Fibroblast of lung (primary cell): ENCODE measurements at regions not wholly inside any gene's neighbourhood (a gene's known extent, or its start where the extent isn't known, plus 50 kb on each side); places are given as distances from the start of the nearest gene placed in this dataset.

Experiments
- DNase-seq, 2 donors: peaks; one replicate each; pipeline versions ENCODE4 v3.0.0 to v3.0.0-alpha.2; 2010; ENCODE audit warnings: low read depth in 2 of 2
- H2AFZ ChIP-seq: 2 replicates; pipeline ENCODE4 v1.5.1; 2012; ENCODE audit warnings: low read length, control low read depth, inconsistent platforms
- H3K27ac ChIP-seq: 2 replicates; pipeline ENCODE4 v1.5.1; 2011; ENCODE audit warnings: low read length, control low read depth; ENCODE audit not compliant: insufficient read depth
- H3K27me3 ChIP-seq: 2 replicates; pipeline ENCODE4 v1.5.1; 2011; ENCODE audit warnings: mild to moderate bottlenecking, low read length; ENCODE audit not compliant: control insufficient read depth, insufficient read depth
- H3K36me3 ChIP-seq: 2 replicates; pipeline ENCODE4 v1.5.1; 2011; ENCODE audit warnings: low read length; ENCODE audit not compliant: control insufficient read depth, insufficient read depth
- H3K4me1 ChIP-seq: 2 replicates; pipeline ENCODE4 v1.5.1; 2011; ENCODE audit warnings: low read length; ENCODE audit not compliant: control insufficient read depth, insufficient read depth; ENCODE audit errors: extremely low read depth
- H3K4me2 ChIP-seq: 2 replicates; pipeline ENCODE4 v1.5.1; 2011; ENCODE audit warnings: low read length, control low read depth; ENCODE audit not compliant: insufficient read depth; ENCODE audit errors: extremely low read depth
- H3K4me3 ChIP-seq, 4 experiments: fragments of 200-600 bp in 1 of 4; sonication (generic) in 1 of 4; replicated peaks in 1 of 4; 2 replicates each; pipeline ENCODE4 v1.5.1; 2011 to 2016; ENCODE audit warnings: low read length in 4 of 4, low read depth in 3 of 4, mild to moderate bottlenecking in 3 of 4, control low read depth in 2 of 4, inconsistent platforms in 1 of 4, mixed read lengths in 1 of 4; ENCODE audit not compliant: insufficient read depth in 1 of 4; ENCODE audit errors: control extremely low read depth in 1 of 4
- H3K79me2 ChIP-seq: 2 replicates; pipeline ENCODE4 v1.5.1; 2012; ENCODE audit warnings: mild to moderate bottlenecking, low read length, inconsistent platforms; ENCODE audit not compliant: control insufficient read depth, insufficient read depth
- H3K9ac ChIP-seq: 2 replicates; pipeline ENCODE4 v1.5.1; 2011; ENCODE audit warnings: mild to moderate bottlenecking, low read length, control low read depth; ENCODE audit not compliant: insufficient read depth
- H3K9me3 ChIP-seq: 2 replicates; pipeline ENCODE4 v1.5.1; 2012; ENCODE audit warnings: low read depth, low read length; ENCODE audit not compliant: control insufficient read depth, insufficient read depth
- H4K20me1 ChIP-seq: 2 replicates; pipeline ENCODE4 v1.5.1; 2011; ENCODE audit warnings: low read length; ENCODE audit not compliant: control insufficient read depth, insufficient read depth; ENCODE audit errors: extremely low read depth
- EZH2 ChIP-seq: IDR thresholded peaks from 2 replicates; pipeline ENCODE4 v1.5.1; 2012; ENCODE audit warnings: low read length, control low read depth, mild to moderate bottlenecking; ENCODE audit errors: missing control alignments
- TF ChIP-seq, protein P1 (sequence below), 2 donors: IDR thresholded peaks in 1 of 2; conservative IDR thresholded peaks in 1 of 2; 1 replicate in 1 of 2; 2 replicates in 1 of 2; pipeline ENCODE4 v1.5.1; 2011 to 2012; ENCODE audit warnings: low read length in 2 of 2, control low read depth in 1 of 2, inconsistent platforms in 1 of 2, low read depth in 1 of 2, mild to moderate bottlenecking in 1 of 2

GRCh38 chr4:186920992-186921391, 197.3 kb upstream of the FAT1 start:
- Histone ChIP-seq H4K20me1 (no peaks in the 10 kb centered on the region), H3K9me3 (no peaks in the 10 kb centered on the region), H2AFZ (peak overlapping the region; percentile 19), H3K4me2 (no peak overlapping the region), H3K4me1 (peaks cover 6% of the 10 kb centered on the region), H3K9ac (no peak overlapping the region), H3K27ac (peak overlapping the region; percentile 66), H3K36me3 (no peaks in the 10 kb centered on the region), H3K4me3 (no peak overlapping the region), H3K27me3 (no peaks in the 10 kb centered on the region), H3K79me2 (no peaks in the 10 kb centered on the region)
- DNase-seq = no peak
- no peak for TF ChIP-seq EZH2
- TF ChIP-seq, protein P1, sequence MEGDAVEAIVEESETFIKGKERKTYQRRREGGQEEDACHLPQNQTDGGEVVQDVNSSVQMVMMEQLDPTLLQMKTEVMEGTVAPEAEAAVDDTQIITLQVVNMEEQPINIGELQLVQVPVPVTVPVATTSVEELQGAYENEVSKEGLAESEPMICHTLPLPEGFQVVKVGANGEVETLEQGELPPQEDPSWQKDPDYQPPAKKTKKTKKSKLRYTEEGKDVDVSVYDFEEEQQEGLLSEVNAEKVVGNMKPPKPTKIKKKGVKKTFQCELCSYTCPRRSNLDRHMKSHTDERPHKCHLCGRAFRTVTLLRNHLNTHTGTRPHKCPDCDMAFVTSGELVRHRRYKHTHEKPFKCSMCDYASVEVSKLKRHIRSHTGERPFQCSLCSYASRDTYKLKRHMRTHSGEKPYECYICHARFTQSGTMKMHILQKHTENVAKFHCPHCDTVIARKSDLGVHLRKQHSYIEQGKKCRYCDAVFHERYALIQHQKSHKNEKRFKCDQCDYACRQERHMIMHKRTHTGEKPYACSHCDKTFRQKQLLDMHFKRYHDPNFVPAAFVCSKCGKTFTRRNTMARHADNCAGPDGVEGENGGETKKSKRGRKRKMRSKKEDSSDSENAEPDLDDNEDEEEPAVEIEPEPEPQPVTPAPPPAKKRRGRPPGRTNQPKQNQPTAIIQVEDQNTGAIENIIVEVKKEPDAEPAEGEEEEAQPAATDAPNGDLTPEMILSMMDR (conservative IDR thresholded peaks at IDR 0.05 in 1 of 2, IDR thresholded peaks at IDR 0.05 in 1 of 2; ENCODE audit: low read depth in 1 of 2, low read length in 2 of 2) = no peak

DNA sequence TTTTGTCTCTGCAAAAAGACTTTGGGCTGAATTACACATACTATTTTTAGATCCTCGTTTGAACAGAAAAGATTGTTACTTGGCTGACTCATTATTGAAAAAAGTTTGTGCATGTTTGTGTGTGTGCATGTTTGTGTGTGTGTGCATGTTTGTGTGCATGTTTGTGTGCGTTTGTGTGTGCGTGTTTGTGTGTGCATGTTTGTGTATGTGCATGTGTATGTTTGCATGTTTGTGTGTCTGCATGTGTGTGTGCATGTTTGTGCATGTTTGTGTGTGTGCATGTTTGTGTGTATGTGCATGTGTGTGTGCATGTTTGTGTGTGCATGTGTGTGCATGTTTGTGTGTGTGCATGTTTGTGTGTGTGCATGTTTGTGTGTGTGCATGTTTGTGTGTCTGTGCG, 201.1 kb upstream of the FAT1 start:
- Histone ChIP-seq H3K4me1 (peaks cover 6% of the 10 kb centered on the region), H4K20me1 (no peaks in the 10 kb centered on the region), H3K9ac (no peak overlapping the region), H3K4me2 (no peak overlapping the region), H3K27ac (no peak overlapping the region), H3K36me3 (no peaks in the 10 kb centered on the region), H3K27me3 (no peaks in the 10 kb centered on the region), H3K9me3 (no peaks in the 10 kb centered on the region), H3K4me3 (no peak overlapping the region), H3K79me2 (no peaks in the 10 kb centered on the region), H2AFZ (no peak overlapping the region)
- DNase-seq = peak in 1 of 2 donors; percentile 31
- TF ChIP-seq, protein P1 (conservative IDR thresholded peaks at IDR 0.05 in 1 of 2, IDR thresholded peaks at IDR 0.05 in 1 of 2; ENCODE audit: low read depth in 1 of 2, low read length in 2 of 2) = no peak
- no peak for TF ChIP-seq EZH2

GRCh38 chr4:186927624-186928023, 204.0 kb upstream of the FAT1 start:
- no peaks in the 10 kb centered on the region for H3K9me3 ChIP-seq
- H3K79me2 ChIP-seq = no peaks in the 10 kb centered on the region
- DNase-seq = no peak
- H3K4me2 ChIP-seq = no peak overlapping the region
- no peak for TF ChIP-seq EZH2
- TF ChIP-seq, protein P1 (conservative IDR thresholded peaks at IDR 0.05 in 1 of 2, IDR thresholded peaks at IDR 0.05 in 1 of 2; ENCODE audit: low read depth in 1 of 2, low read length in 2 of 2) = no peak
- H4K20me1 ChIP-seq = no peaks in the 10 kb centered on the region
- H2AFZ ChIP-seq = no peak overlapping the region
- no peak overlapping the region for H3K9ac ChIP-seq
- no peak overlapping the region for H3K4me3 ChIP-seq
- no peak overlapping the region for H3K27ac ChIP-seq
- peaks cover 13% of the 10 kb centered on the region for H3K4me1 ChIP-seq
- no peaks in the 10 kb centered on the region for H3K27me3 ChIP-seq
- no peaks in the 10 kb centered on the region for H3K36me3 ChIP-seq
